ENCODE measurements at regions not wholly inside any gene's neighbourhood (a gene's known extent, or its start where the extent isn't known, plus 50 kb on each side); places are given as distances from the start of the nearest gene placed in this dataset.
"Not testable (repeated sequence)": the region's sequence is repeated elsewhere in the genome, so short reads cannot be mapped to it uniquely, and the experiment has no call there.

GRCh38 chr10:100662067-100662466, 83.3 kb upstream of the PAX2 start:
- DNase-seq (ENCODE audit: low spot score) = no peak

GRCh38 chr10:100664316-100665149, 80.8 kb upstream of the PAX2 start:
- no peak for DNase-seq (ENCODE audit: low spot score)

GRCh38 chr10:100666634-100667033, 78.7 kb upstream of the PAX2 start:
- not testable (repeated sequence) for DNase-seq (ENCODE audit: low spot score)

GRCh38 chr10:100669616-100670015, 75.8 kb upstream of the PAX2 start:
- DNase-seq (ENCODE audit: low spot score) = no peak

- no peak for DNase-seq (ENCODE audit: low spot score)
Measured at GRCh38 chr10:100670368-100670767, 75.0 kb upstream of the PAX2 start.

- no peak for DNase-seq (ENCODE audit: low spot score)
Measured at GRCh38 chr10:100670828-100671479, 74.4 kb upstream of the PAX2 start.

GRCh38 chr10:100672199-100672598, 73.2 kb upstream of the PAX2 start:
- no peak for DNase-seq (ENCODE audit: low spot score)

GRCh38 chr10:100677290-100677945, 68.0 kb upstream of the PAX2 start:
- DNase-seq (ENCODE audit: low spot score) = no peak

- no peak for DNase-seq (ENCODE audit: low spot score)
Measured at GRCh38 chr10:100679327-100679726, 66.1 kb upstream of the PAX2 start.

GRCh38 chr10:100683004-100683403, 62.4 kb upstream of the PAX2 start:
- DNase-seq (ENCODE audit: low spot score) = no peak

- no peak for DNase-seq (ENCODE audit: low spot score)
Measured at GRCh38 chr10:100683545-100684300, 61.7 kb upstream of the PAX2 start.

GRCh38 chr10:100684688-100685235, 60.6 kb upstream of the PAX2 start:
- no peak for DNase-seq (ENCODE audit: low spot score)

- no peak for DNase-seq (ENCODE audit: low spot score)
Measured at GRCh38 chr10:100685331-100685730, 60.1 kb upstream of the PAX2 start.

- no peak for DNase-seq (ENCODE audit: low spot score)
Measured at GRCh38 chr10:100687143-100688003, 58.0 kb upstream of the PAX2 start.

- DNase-seq (ENCODE audit: low spot score) = no peak
Measured at GRCh38 chr10:100688201-100688600, 57.2 kb upstream of the PAX2 start.

- DNase-seq (ENCODE audit: low spot score) = no peak
Measured at GRCh38 chr10:100693821-100694220, 51.6 kb upstream of the PAX2 start.
